PC-3 (cell line): ENCODE measurements at regions not wholly inside any gene's neighbourhood (a gene's known extent, or its start where the extent isn't known, plus 50 kb on each side); places are given as distances from the start of the nearest gene placed in this dataset.

Source experiments
- EZH2 ChIP-seq: fragments of 300-600 bp; sonication (generic); IDR thresholded peaks from one replicate; pipeline ENCODE4 v1.6.1; 2017; ENCODE audit warnings: antibody characterized with exemption, mild to moderate bottlenecking, low read length; ENCODE audit not compliant: unreplicated experiment
- EZH2phosphoT487 ChIP-seq: fragments of 300-600 bp; sonication (generic); IDR thresholded peaks from 2 replicates; pipeline ENCODE4 v1.6.1; 2018; ENCODE audit warnings: mild to moderate bottlenecking, antibody characterized with exemption, low read length, borderline replicate concordance
- TF ChIP-seq, protein P1 (sequence below): fragments of 300-600 bp; sonication (generic); conservative IDR thresholded peaks from 2 replicates; pipeline ENCODE4 v1.5.1; 2017; ENCODE audit warnings: antibody characterized with exemption, low read depth, mild to moderate bottlenecking, low read length

DNA sequence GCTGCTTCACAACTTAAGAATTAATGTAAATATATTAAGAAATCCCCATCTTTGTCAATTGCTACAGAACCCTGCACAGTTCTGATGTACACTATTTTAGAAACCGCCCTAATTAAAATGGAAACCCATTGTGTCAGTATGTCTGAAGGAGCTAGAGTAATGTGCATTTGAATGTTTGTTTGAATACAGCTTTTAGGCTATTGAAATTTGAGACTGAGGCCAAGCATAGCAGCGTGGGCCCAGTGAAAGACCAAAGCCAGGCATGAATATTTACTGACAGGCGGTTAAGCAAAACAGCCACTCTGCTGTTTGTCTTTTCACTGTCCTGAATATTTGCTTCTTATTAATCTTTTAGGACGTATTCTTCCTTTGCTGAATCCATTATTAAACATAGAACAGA, 252.3 kb downstream of the IZUMO3 start:
- TF ChIP-seq, protein P1, sequence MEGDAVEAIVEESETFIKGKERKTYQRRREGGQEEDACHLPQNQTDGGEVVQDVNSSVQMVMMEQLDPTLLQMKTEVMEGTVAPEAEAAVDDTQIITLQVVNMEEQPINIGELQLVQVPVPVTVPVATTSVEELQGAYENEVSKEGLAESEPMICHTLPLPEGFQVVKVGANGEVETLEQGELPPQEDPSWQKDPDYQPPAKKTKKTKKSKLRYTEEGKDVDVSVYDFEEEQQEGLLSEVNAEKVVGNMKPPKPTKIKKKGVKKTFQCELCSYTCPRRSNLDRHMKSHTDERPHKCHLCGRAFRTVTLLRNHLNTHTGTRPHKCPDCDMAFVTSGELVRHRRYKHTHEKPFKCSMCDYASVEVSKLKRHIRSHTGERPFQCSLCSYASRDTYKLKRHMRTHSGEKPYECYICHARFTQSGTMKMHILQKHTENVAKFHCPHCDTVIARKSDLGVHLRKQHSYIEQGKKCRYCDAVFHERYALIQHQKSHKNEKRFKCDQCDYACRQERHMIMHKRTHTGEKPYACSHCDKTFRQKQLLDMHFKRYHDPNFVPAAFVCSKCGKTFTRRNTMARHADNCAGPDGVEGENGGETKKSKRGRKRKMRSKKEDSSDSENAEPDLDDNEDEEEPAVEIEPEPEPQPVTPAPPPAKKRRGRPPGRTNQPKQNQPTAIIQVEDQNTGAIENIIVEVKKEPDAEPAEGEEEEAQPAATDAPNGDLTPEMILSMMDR, result no peak
- no peak for TF ChIP-seq EZH2
- TF ChIP-seq EZH2phosphoT487, result no peak
